HEK293T (cell line): ENCODE measurements at regions not wholly inside any gene's neighbourhood (a gene's known extent, or its start where the extent isn't known, plus 50 kb on each side); places are given as distances from the start of the nearest gene placed in this dataset.

Experiments used
- CTBP1 ChIP-seq: fragments of 450-650 bp; IDR thresholded peaks from 2 replicates; pipeline ENCODE4 v1.6.1; 2016; ENCODE audit warnings: borderline replicate concordance
- ELF4 ChIP-seq: fragments of 450-650 bp; IDR thresholded peaks from 2 replicates; pipeline ENCODE4 v1.6.1; 2017; ENCODE audit warnings: antibody characterized with exemption
- FOXA1 ChIP-seq: fragments of 450-650 bp; IDR thresholded peaks from 2 replicates; pipeline ENCODE4 v1.6.1; 2016; ENCODE audit warnings: mild to moderate bottlenecking
- FOXK2 ChIP-seq: fragments of 450-650 bp; IDR thresholded peaks from 2 replicates; pipeline ENCODE4 v1.6.1; 2016; ENCODE audit warnings: mild to moderate bottlenecking
- FOXM1 ChIP-seq: fragments of 450-650 bp; IDR thresholded peaks from 2 replicates; pipeline ENCODE4 v1.6.1; 2017; ENCODE audit warnings: mild to moderate bottlenecking, borderline replicate concordance
- HDGF ChIP-seq: fragments of 450-650 bp; IDR thresholded peaks from 2 replicates; pipeline ENCODE4 v1.6.1; 2017; ENCODE audit warnings: antibody characterized with exemption, borderline replicate concordance
- L3MBTL2 ChIP-seq: fragments of 450-650 bp; conservative IDR thresholded peaks from 2 replicates; pipeline ENCODE4 v1.6.1; 2016; ENCODE audit warnings: mild to moderate bottlenecking
- LEF1 ChIP-seq: fragments of 450-650 bp; IDR thresholded peaks from 2 replicates; pipeline ENCODE4 v1.6.1; 2017; ENCODE audit warnings: mild to moderate bottlenecking, borderline replicate concordance
- NFRKB ChIP-seq: fragments of 450-650 bp; IDR thresholded peaks from 2 replicates; pipeline ENCODE4 v1.6.1; 2016; ENCODE audit warnings: mild to moderate bottlenecking, moderate library complexity
- SP1 ChIP-seq: fragments of 450-650 bp; IDR thresholded peaks from 2 replicates; pipeline ENCODE4 v1.6.1; 2017
- TARDBP ChIP-seq: fragments of 450-650 bp; IDR thresholded peaks from 2 replicates; pipeline ENCODE4 v1.6.1; 2016
- ZNF384 ChIP-seq: fragments of 450-650 bp; IDR thresholded peaks from 2 replicates; pipeline ENCODE4 v1.6.1; 2016

DNA sequence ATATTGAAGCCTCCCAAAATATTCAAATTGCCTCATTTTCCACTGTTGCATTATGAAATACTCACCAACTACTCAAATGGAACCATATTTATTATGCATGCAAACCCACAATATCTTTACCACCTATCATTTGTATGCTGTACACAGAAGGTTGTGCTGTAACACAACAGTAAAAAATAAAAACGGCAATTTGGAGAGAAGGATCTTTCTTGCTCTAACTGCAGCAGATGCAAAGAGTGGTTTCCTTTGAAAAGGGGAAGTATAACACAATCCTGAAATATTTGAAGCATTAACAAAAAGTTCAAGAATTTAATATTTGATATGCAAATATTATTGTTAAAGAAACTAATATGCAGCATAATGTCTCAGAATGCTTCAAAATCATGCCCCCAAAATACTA, 244.5 kb upstream of the SUCLG2 start:
- TF ChIP-seq ELF4 (no peak), ZNF384 (no peak), TARDBP (no peak), FOXK2 (no peak), SP1 (no peak), HDGF (no peak), CTBP1 (no peak), FOXM1 (no peak), NFRKB (no peak), L3MBTL2 (no peak), FOXA1 (no peak), LEF1 (no peak)
